ENCODE measurements at regions not wholly inside any gene's neighbourhood (a gene's known extent, or its start where the extent isn't known, plus 50 kb on each side); places are given as distances from the start of the nearest gene placed in this dataset.

- CTCF ChIA-PET, result interaction anchor here (1.0 kb wide), 1 partner anchor 13 kb away, joined by 3 read pairs; no protein-coding TSS in a partner anchor
These were observed 481.6 kb upstream of the LRRC7 start for GRCh38 chr1:69086148-69086547.

GRCh38 chr1:69088571-69088970, 479.2 kb upstream of the LRRC7 start:
- Histone ChIP-seq H3K79me2 (ENCODE audit: insufficient read depth) (no peaks in the 10 kb centered on the region; the same call in 1 of the 2 replicates), H3K27me3 (ENCODE audit: insufficient read depth) (no peaks in the 10 kb centered on the region), H3K27ac (ENCODE audit: low read depth in 2 of 2, low read length in 1 of 2) (no peak overlapping the region), H3K4me1 (ENCODE audit: control insufficient read depth in 1 of 2, insufficient read depth in 2 of 2, low read depth in 1 of 2, low read length in 1 of 2) (peaks cover 0 to 2% of the 10 kb centered on the region in 2 experiments; a peak in 2 of 4 replicates), H3K9ac (no peak overlapping the region), H4K20me1 (ENCODE audit: insufficient read depth) (no peaks in the 10 kb centered on the region), H3K36me3 (replicated peaks in 1 of 2; ENCODE audit: control insufficient read depth in 1 of 2, insufficient read depth in 2 of 2, low read length in 1 of 2) (no peaks in the 10 kb centered on the region), H3F3A (replicated peaks; ENCODE audit: insufficient read depth) (no peaks in the 10 kb centered on the region), H3K4me3 (ENCODE audit: low read depth in 2 of 2, low read length in 1 of 2) (no peak overlapping the region), H3K4me2 (no peak overlapping the region), H3K9me2 (no peaks in the 10 kb centered on the region), H3K9me3 (no peaks in the 10 kb centered on the region), H2AFZ (ENCODE audit: low read depth) (no peak overlapping the region)
- ChIA-PET POLR2A (no interaction called here), CTCF (no interaction called here)
- TF ChIP-seq RXRA (IDR thresholded peaks at IDR 0.05; ENCODE audit: borderline replicate concordance, low read depth) (no peak), NFIC (IDR thresholded peaks at IDR 0.05; ENCODE audit: borderline replicate concordance) (no peak), USF2 (IDR thresholded peaks at IDR 0.05; ENCODE audit: borderline replicate concordance, low read depth, low read length) (no peak), REST (IDR thresholded peaks at IDR 0.05; ENCODE audit: low read depth, low read length) (no peak), FOXM1 (IDR thresholded peaks at IDR 0.05; ENCODE audit: low read depth) (no peak), POLR2AphosphoS5 (IDR thresholded peaks at IDR 0.05; ENCODE audit: low read depth, low read length) (no peak), TAF1 (IDR thresholded peaks at IDR 0.05; ENCODE audit: borderline replicate concordance, low read depth, low read length) (no peak), NRF1 (IDR thresholded peaks at IDR 0.05; ENCODE audit: low read depth, low read length) (no peak), ELF1 (IDR thresholded peaks at IDR 0.05) (no peak)
- 67% methylated on average over 1 of the region's 1 CpG for WGBS (ENCODE audit: low lambda C conversion rate)
- DNase-seq, result no peak

More at GRCh38 chr1:69086148-69086547, 481.6 kb upstream of the LRRC7 start:
- Histone ChIP-seq H2AFZ (ENCODE audit: low read depth) (no peak overlapping the region), H3K4me2 (no peak overlapping the region), H4K20me1 (ENCODE audit: insufficient read depth) (no peaks in the 10 kb centered on the region), H3K4me3 (ENCODE audit: low read depth in 2 of 2, low read length in 1 of 2) (no peak overlapping the region), H3K9me2 (no peaks in the 10 kb centered on the region), H3K27ac (ENCODE audit: low read depth in 2 of 2, low read length in 1 of 2) (no peak overlapping the region), H3K9me3 (no peaks in the 10 kb centered on the region), H3K9ac (no peak overlapping the region), H3K79me2 (ENCODE audit: insufficient read depth) (no peaks in the 10 kb centered on the region; the same call in 1 of the 2 replicates), H3K27me3 (ENCODE audit: insufficient read depth) (no peaks in the 10 kb centered on the region), H3F3A (replicated peaks; ENCODE audit: insufficient read depth) (no peaks in the 10 kb centered on the region), H3K36me3 (replicated peaks in 1 of 2; ENCODE audit: control insufficient read depth in 1 of 2, insufficient read depth in 2 of 2, low read length in 1 of 2) (no peaks in the 10 kb centered on the region), H3K4me1 (ENCODE audit: control insufficient read depth in 1 of 2, insufficient read depth in 2 of 2, low read depth in 1 of 2, low read length in 1 of 2) (peaks cover 0 to 2% of the 10 kb centered on the region in 2 experiments; a peak in 2 of 4 replicates)
- TF ChIP-seq RAD21 (IDR thresholded peaks at IDR 0.05; ENCODE audit: low read length), result 0 out of 2 replicates have a peak, but pooled peaks have one; percentile 8
- no peak for TF ChIP-seq JUND (IDR thresholded peaks at IDR 0.05)
- TF ChIP-seq RCOR1 (IDR thresholded peaks at IDR 0.05; ENCODE audit: low read length), result peak; percentile 41; the same call in 1 of the 2 replicates
- TF ChIP-seq GATA2 (CRISPR knock-in tag; IDR thresholded peaks at IDR 0.05), result peak; percentile 69
- TF ChIP-seq MXI1 (IDR thresholded peaks at IDR 0.05; ENCODE audit: low read depth, low read length), result peak; percentile 41; the same call in 1 of the 2 replicates
- POLR2A ChIA-PET, result no interaction called here
- peak; percentile 19 for DNase-seq

Measured in SK-N-SH (cell line).